Suprapubic skin (tissue), 4 donors: ENCODE measurements at regions not wholly inside any gene's neighbourhood (a gene's known extent, or its start where the extent isn't known, plus 50 kb on each side); places are given as distances from the start of the nearest gene placed in this dataset.

ENCODE experiments used
- DNase-seq, 2 donors: peaks; one replicate each; pipeline ENCODE4 v3.0.0-alpha.2; 2019; ENCODE audit warnings: low spot score in 2 of 2
- H3K27ac ChIP-seq: fragments of 200-600 bp; sonication (generic); one replicate; pipeline ENCODE4 v1.5.1; 2019
- H3K27me3 ChIP-seq: fragments of 200-600 bp; sonication (generic); one replicate; pipeline ENCODE4 v1.5.1; 2019
- H3K36me3 ChIP-seq: fragments of 200-600 bp; sonication (generic); one replicate; pipeline ENCODE4 v1.5.1; 2019
- H3K4me1 ChIP-seq: fragments of 200-600 bp; sonication (generic); one replicate; pipeline ENCODE4 v1.5.1; 2019
- H3K4me3 ChIP-seq: fragments of 200-600 bp; sonication (generic); one replicate; pipeline ENCODE4 v1.5.1; 2019; ENCODE audit warnings: mild to moderate bottlenecking
- H3K9me3 ChIP-seq: fragments of 200-600 bp; sonication (generic); one replicate; pipeline ENCODE4 v1.5.1; 2019
- EP300 ChIP-seq: sonication (generic); formaldehyde crosslinking; IDR thresholded peaks from one replicate; pipeline ENCODE4 v1.6.1; 2017; ENCODE audit warnings: antibody characterized with exemption
- POLR2A ChIP-seq, 2 donors: fragments of 450-650 bp; IDR thresholded peaks; one replicate each; pipeline ENCODE4 v1.6.1; 2017; ENCODE audit warnings: antibody characterized with exemption in 2 of 2, mild to moderate bottlenecking in 2 of 2, moderate library complexity in 2 of 2
- POLR2AphosphoS5 ChIP-seq, 3 donors: sonication (generic); formaldehyde crosslinking; IDR thresholded peaks; one replicate each; pipeline ENCODE4 v1.6.1; 2017; ENCODE audit warnings: antibody characterized with exemption in 3 of 3
- WGBS: methylation state at CpG from one replicate; pipeline ENCODE4 v1.1.5; 2018; 5-methylcytosine and 5-hydroxymethylcytosine counted together
- TF ChIP-seq, protein P1 (sequence below), 2 donors: fragments of 200-600 bp in 1 of 2; fragments of 450-650 bp in 1 of 2; sonication (generic) in 1 of 2; IDR thresholded peaks; one replicate each; pipeline ENCODE4 v1.5.1; 2016 to 2019; ENCODE audit warnings: antibody characterized with exemption in 2 of 2, mild to moderate bottlenecking in 1 of 2, moderate library complexity in 1 of 2

DNA sequence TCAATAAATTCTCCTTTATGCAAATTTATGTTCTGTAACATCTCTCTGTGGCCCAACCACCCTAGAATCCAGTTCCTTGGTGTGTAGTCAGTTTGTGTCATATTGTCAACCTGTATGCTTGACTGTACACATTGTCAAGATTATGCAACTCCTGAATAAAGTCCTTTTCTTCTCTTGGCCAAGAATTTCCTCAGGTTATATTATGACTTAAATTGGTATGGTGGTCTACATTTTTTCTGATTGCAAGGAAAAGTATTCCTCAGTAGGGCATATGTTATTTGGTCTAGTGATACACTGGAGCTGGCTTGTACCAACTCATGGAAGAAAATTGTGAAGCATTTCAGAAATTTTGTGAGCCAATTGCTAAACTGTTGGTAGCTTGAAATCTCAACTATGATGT lies 482.8 kb upstream of the CHORDC1 start:
- peaks cover 4% of the 10 kb centered on the region for H3K9me3 ChIP-seq
- no peak for DNase-seq
- H3K36me3 ChIP-seq: no peaks in the 10 kb centered on the region
- TF ChIP-seq EP300: no peak
- no peak for TF ChIP-seq POLR2A (IDR thresholded peaks at IDR 0.05)
- TF ChIP-seq, protein P1, sequence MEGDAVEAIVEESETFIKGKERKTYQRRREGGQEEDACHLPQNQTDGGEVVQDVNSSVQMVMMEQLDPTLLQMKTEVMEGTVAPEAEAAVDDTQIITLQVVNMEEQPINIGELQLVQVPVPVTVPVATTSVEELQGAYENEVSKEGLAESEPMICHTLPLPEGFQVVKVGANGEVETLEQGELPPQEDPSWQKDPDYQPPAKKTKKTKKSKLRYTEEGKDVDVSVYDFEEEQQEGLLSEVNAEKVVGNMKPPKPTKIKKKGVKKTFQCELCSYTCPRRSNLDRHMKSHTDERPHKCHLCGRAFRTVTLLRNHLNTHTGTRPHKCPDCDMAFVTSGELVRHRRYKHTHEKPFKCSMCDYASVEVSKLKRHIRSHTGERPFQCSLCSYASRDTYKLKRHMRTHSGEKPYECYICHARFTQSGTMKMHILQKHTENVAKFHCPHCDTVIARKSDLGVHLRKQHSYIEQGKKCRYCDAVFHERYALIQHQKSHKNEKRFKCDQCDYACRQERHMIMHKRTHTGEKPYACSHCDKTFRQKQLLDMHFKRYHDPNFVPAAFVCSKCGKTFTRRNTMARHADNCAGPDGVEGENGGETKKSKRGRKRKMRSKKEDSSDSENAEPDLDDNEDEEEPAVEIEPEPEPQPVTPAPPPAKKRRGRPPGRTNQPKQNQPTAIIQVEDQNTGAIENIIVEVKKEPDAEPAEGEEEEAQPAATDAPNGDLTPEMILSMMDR (IDR thresholded peaks at IDR 0.05): no peak
- TF ChIP-seq POLR2AphosphoS5 (IDR thresholded peaks at IDR 0.05): no peak
- H3K27ac ChIP-seq: no peak overlapping the region
- H3K4me1 ChIP-seq: no peaks in the 10 kb centered on the region
- no peaks in the 10 kb centered on the region for H3K27me3 ChIP-seq
- H3K4me3 ChIP-seq: no peak overlapping the region

DNA sequence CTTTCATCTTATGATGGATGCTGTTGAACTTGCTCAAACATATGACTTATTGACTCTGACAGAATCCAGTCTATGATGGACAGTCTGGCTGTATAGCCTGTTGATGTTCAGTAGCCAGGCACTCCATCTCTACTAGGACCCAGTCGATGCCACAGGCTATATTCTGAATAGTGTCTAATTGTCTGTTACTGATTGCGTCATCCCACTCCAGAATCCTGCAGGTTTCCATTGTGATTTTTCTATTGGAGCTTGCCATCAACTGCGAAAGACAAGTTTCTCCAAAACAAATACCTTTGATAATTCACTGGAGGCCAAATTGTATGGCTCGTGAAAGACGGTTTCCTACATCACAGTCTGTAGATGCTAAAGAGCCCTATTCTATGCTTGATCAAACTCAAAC lies 481.7 kb upstream of the CHORDC1 start:
- no peaks in the 10 kb centered on the region for H3K36me3 ChIP-seq
- H3K27ac ChIP-seq: no peak overlapping the region
- H3K27me3 ChIP-seq: no peaks in the 10 kb centered on the region
- DNase-seq: no peak
- H3K4me3 ChIP-seq: no peak overlapping the region
- 80% methylated on average over 5 of the region's 5 CpGs for whole genome bisulfite sequencing
- H3K4me1 ChIP-seq: no peaks in the 10 kb centered on the region
- TF ChIP-seq, protein P1 (IDR thresholded peaks at IDR 0.05): no peak
- TF ChIP-seq POLR2A (IDR thresholded peaks at IDR 0.05) (no peak), POLR2AphosphoS5 (IDR thresholded peaks at IDR 0.05) (no peak), EP300 (no peak)
- H3K9me3 ChIP-seq: peaks cover 4% of the 10 kb centered on the region

DNA sequence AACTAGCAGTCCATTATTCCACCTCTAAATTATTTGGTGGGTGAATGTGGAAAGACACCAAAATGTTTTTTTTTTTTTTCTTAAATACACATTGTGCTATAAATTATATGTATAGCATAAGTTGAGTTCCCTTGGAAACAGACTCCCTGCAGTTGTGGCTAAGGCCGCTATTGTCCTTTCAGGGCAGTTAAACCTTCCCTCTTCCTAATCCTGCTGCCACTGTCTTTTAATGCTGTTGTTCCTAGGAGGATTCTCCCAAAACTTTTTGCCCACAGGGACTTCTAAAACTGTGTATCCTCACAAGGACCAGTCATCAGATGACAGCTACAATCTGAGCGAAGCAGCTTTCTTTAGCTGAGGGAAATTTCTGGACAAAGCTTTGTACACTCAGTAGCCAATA lies 478.9 kb upstream of the CHORDC1 start:
- H3K27ac ChIP-seq: no peak overlapping the region
- WGBS: 82% methylated on average over 2 of the region's 2 CpGs
- H3K9me3 ChIP-seq: peaks cover 4% of the 10 kb centered on the region
- H3K4me3 ChIP-seq: no peak overlapping the region
- TF ChIP-seq POLR2AphosphoS5 (IDR thresholded peaks at IDR 0.05) (no peak), EP300 (no peak), POLR2A (IDR thresholded peaks at IDR 0.05) (no peak)
- TF ChIP-seq, protein P1 (IDR thresholded peaks at IDR 0.05): no peak
- no peaks in the 10 kb centered on the region for H3K4me1 ChIP-seq
- no peaks in the 10 kb centered on the region for H3K36me3 ChIP-seq
- no peak for DNase-seq
- H3K27me3 ChIP-seq: no peaks in the 10 kb centered on the region

DNA sequence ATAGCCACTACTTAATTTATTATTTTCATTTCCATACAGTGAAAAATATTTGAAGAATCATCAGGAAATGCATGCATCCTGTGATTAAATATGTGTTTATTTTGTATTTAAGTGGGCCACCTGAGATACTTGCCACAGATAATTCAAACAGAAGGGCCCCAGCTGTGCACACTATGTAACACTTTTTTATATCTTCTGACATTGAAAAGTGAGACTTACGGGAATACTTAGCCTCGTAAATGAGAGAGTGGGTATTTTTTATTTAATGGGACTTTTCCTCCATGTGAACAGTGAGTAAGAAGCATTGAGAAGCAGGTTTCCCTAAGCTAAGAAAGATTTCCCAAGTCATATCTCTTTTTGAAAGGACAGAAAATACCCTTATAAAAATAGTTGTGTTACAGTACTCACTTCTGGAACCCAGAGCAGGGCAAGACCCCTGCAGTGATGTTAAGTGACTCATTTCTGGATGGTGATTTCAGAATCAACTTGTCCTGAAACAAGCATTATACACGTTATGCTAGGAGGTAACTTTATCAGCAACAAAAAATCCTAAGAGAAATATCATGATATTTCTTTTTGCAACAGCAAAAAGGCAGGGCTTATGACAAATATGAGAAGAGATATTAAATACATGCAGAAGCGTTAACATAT lies 478.1 kb upstream of the CHORDC1 start:
- H3K4me1 ChIP-seq: no peaks in the 10 kb centered on the region
- H3K27me3 ChIP-seq: no peaks in the 10 kb centered on the region
- H3K36me3 ChIP-seq: no peaks in the 10 kb centered on the region
- H3K9me3 ChIP-seq: peaks cover 4% of the 10 kb centered on the region
- H3K27ac ChIP-seq: no peak overlapping the region
- WGBS: 58% methylated on average over 4 of the region's 4 CpGs
- H3K4me3 ChIP-seq: no peak overlapping the region
- TF ChIP-seq EP300 (no peak), POLR2AphosphoS5 (IDR thresholded peaks at IDR 0.05) (no peak), POLR2A (IDR thresholded peaks at IDR 0.05) (no peak)
- TF ChIP-seq, protein P1 (IDR thresholded peaks at IDR 0.05): no peak
- DNase-seq: no peak

DNA sequence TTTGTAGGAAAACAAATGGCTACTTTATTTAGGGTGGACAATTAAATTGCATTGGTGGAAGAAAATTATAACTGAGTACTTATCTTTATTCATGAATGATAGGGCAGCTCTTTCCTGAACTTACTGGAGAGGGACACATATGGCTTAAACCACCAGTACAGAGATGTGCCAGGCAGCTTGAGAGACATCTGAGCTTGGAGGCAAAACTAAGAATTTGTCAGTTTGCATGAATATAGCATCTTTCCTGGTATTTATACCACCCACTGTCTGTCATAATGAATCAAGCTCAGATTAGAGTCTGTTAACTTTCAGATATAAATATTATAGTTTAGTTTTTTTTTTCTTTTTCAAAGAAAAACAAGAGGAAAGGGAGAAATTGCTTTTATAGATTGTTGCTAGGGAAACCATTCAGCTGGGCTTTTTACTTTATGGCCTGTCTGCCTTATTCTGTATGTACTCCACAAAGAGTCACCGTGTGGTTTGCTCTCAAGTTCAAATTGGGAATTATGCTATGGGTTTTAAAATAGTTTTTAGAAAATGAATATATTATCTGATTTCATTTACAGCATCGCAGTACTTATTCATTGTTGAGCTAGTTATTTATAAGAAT lies 477.0 kb upstream of the CHORDC1 start:
- Histone ChIP-seq H3K27ac (no peak overlapping the region), H3K9me3 (peaks cover 4% of the 10 kb centered on the region), H3K4me3 (no peak overlapping the region), H3K36me3 (no peaks in the 10 kb centered on the region), H3K4me1 (no peaks in the 10 kb centered on the region), H3K27me3 (no peaks in the 10 kb centered on the region)
- TF ChIP-seq POLR2A (IDR thresholded peaks at IDR 0.05) (no peak), POLR2AphosphoS5 (IDR thresholded peaks at IDR 0.05) (no peak), EP300 (no peak)
- TF ChIP-seq, protein P1 (IDR thresholded peaks at IDR 0.05): no peak
- 76% methylated on average over 2 of the region's 2 CpGs for WGBS
- no peak for DNase-seq
